ENCODE measurements at regions not wholly inside any gene's neighbourhood (a gene's known extent, or its start where the extent isn't known, plus 50 kb on each side); places are given as distances from the start of the nearest gene placed in this dataset.
"Not testable (repeated sequence)": the region's sequence is repeated elsewhere in the genome, so short reads cannot be mapped to it uniquely, and the experiment has no call there.

GRCh38 chr16:16618963-16619465 lies 240.1 kb downstream of the NPIPA7 start:
- H3K4me1 ChIP-seq, H3K4me2 ChIP-seq, H3K27ac ChIP-seq, H3K27me3 ChIP-seq, H4K20me1 ChIP-seq, H3K36me3 ChIP-seq, H3K9ac ChIP-seq, H3K9me3 ChIP-seq, H3K4me3 ChIP-seq: not testable (repeated sequence)

GRCh38 chr16:16624367-16624766 lies 245.4 kb downstream of the NPIPA7 start:
- H3K4me1 ChIP-seq, H3K36me3 ChIP-seq, H3K9ac ChIP-seq, H3K27ac ChIP-seq, H3K9me3 ChIP-seq, H3K4me2 ChIP-seq, H4K20me1 ChIP-seq, H3K4me3 ChIP-seq, H3K27me3 ChIP-seq: not testable (repeated sequence)

GRCh38 chr16:16625140-16625539 lies 246.2 kb downstream of the NPIPA7 start:
- H3K4me2 ChIP-seq, H3K27ac ChIP-seq, H3K27me3 ChIP-seq, H3K4me1 ChIP-seq, H4K20me1 ChIP-seq, H3K36me3 ChIP-seq, H3K9me3 ChIP-seq, H3K4me3 ChIP-seq, H3K9ac ChIP-seq: not testable (repeated sequence)

GRCh38 chr16:16627865-16628264 lies 248.9 kb downstream of the NPIPA7 start:
- not testable (repeated sequence) for H3K36me3 ChIP-seq, H3K27ac ChIP-seq, H3K4me1 ChIP-seq, H3K4me3 ChIP-seq, H4K20me1 ChIP-seq, H3K9ac ChIP-seq, H3K9me3 ChIP-seq, H3K27me3 ChIP-seq, H3K4me2 ChIP-seq

- H4K20me1 ChIP-seq, H3K27ac ChIP-seq, H3K9me3 ChIP-seq, H3K4me1 ChIP-seq, H3K4me2 ChIP-seq, H3K9ac ChIP-seq, H3K36me3 ChIP-seq, H3K27me3 ChIP-seq, H3K4me3 ChIP-seq: not testable (repeated sequence)
Measured at GRCh38 chr16:16638231-16638630, 259.3 kb downstream of the NPIPA7 start.

- H3K27me3 ChIP-seq, H3K4me3 ChIP-seq, H3K9ac ChIP-seq, H3K4me1 ChIP-seq, H4K20me1 ChIP-seq, H3K27ac ChIP-seq, H3K9me3 ChIP-seq, H3K4me2 ChIP-seq, H3K36me3 ChIP-seq: not testable (repeated sequence)
Measured at GRCh38 chr16:16638714-16639113, 259.8 kb downstream of the NPIPA7 start.

GRCh38 chr16:16643828-16644227 lies 264.9 kb downstream of the NPIPA7 start:
- H3K36me3 ChIP-seq, H3K27me3 ChIP-seq, H4K20me1 ChIP-seq, H3K9ac ChIP-seq, H3K4me2 ChIP-seq, H3K4me3 ChIP-seq, H3K9me3 ChIP-seq, H3K27ac ChIP-seq, H3K4me1 ChIP-seq: not testable (repeated sequence)

- not testable (repeated sequence) for H4K20me1 ChIP-seq, H3K4me2 ChIP-seq, H3K27me3 ChIP-seq, H3K36me3 ChIP-seq, H3K4me3 ChIP-seq, H3K27ac ChIP-seq, H3K9ac ChIP-seq, H3K9me3 ChIP-seq, H3K4me1 ChIP-seq
Measured at GRCh38 chr16:16648002-16648401, 269.1 kb downstream of the NPIPA7 start.

- not testable (repeated sequence) for H3K4me2 ChIP-seq, H3K4me3 ChIP-seq, H3K4me1 ChIP-seq, H3K9me3 ChIP-seq, H3K27ac ChIP-seq, H3K9ac ChIP-seq, H3K27me3 ChIP-seq, H4K20me1 ChIP-seq, H3K36me3 ChIP-seq
Measured at GRCh38 chr16:16672180-16672812, 293.4 kb downstream of the NPIPA7 start.

GRCh38 chr16:16674820-16675219 lies 295.9 kb downstream of the NPIPA7 start:
- H3K9ac ChIP-seq, H4K20me1 ChIP-seq, H3K9me3 ChIP-seq, H3K27me3 ChIP-seq, H3K4me1 ChIP-seq, H3K27ac ChIP-seq, H3K36me3 ChIP-seq, H3K4me3 ChIP-seq, H3K4me2 ChIP-seq: not testable (repeated sequence)

- not testable (repeated sequence) for H4K20me1 ChIP-seq, H3K9ac ChIP-seq, H3K4me2 ChIP-seq, H3K27me3 ChIP-seq, H3K36me3 ChIP-seq, H3K4me1 ChIP-seq, H3K9me3 ChIP-seq, H3K27ac ChIP-seq, H3K4me3 ChIP-seq
Measured at GRCh38 chr16:16721849-16722248, 342.9 kb downstream of the NPIPA7 start.

- not testable (repeated sequence) for H3K36me3 ChIP-seq, H3K27ac ChIP-seq, H3K4me1 ChIP-seq, H3K4me3 ChIP-seq, H3K9ac ChIP-seq, H3K9me3 ChIP-seq, H3K27me3 ChIP-seq, H4K20me1 ChIP-seq, H3K4me2 ChIP-seq
Measured at GRCh38 chr16:16722666-16723065, 343.7 kb downstream of the NPIPA7 start.

- H3K27ac ChIP-seq, H3K27me3 ChIP-seq, H3K36me3 ChIP-seq: not testable (repeated sequence)
Measured at GRCh38 chr16:16723819-16724519, 345.0 kb downstream of the NPIPA7 start.

GRCh38 chr16:16727048-16727447 lies 348.1 kb downstream of the NPIPA7 start:
- H3K4me1 ChIP-seq, H3K9ac ChIP-seq, H3K9me3 ChIP-seq, H3K27me3 ChIP-seq, H3K27ac ChIP-seq, H3K4me3 ChIP-seq, H3K36me3 ChIP-seq, H4K20me1 ChIP-seq, H3K4me2 ChIP-seq: not testable (repeated sequence)

More at GRCh38 chr16:16723819-16724519, 345.0 kb downstream of the NPIPA7 start:
- H3K4me3 ChIP-seq, H3K9ac ChIP-seq, H4K20me1 ChIP-seq, H3K9me3 ChIP-seq, H3K4me1 ChIP-seq, H3K4me2 ChIP-seq: not testable (repeated sequence)

GRCh38 chr16:16742573-16742972 lies 363.6 kb downstream of the NPIPA7 start:
- H3K9ac ChIP-seq, H3K4me3 ChIP-seq, H3K4me1 ChIP-seq, H3K4me2 ChIP-seq, H3K36me3 ChIP-seq, H4K20me1 ChIP-seq, H3K27ac ChIP-seq, H3K27me3 ChIP-seq, H3K9me3 ChIP-seq: not testable (repeated sequence)
